SK-N-SH (cell line): ENCODE measurements at regions not wholly inside any gene's neighbourhood (a gene's known extent, or its start where the extent isn't known, plus 50 kb on each side); places are given as distances from the start of the nearest gene placed in this dataset.

Experiments used
- CTCF ChIA-PET: fragments of 300-600, 350-600 bp; formaldehyde crosslinking; extraction: SDS; loops from one replicate; lab custom pipeline; 2021; lab: Yijun Ruan, JAX
- POLR2A ChIA-PET: fragments of 350-600 bp; sonication (Branson Sonifier 250); formaldehyde crosslinking; extraction: SDS; loops from one replicate; lab custom pipeline; 2020; ENCODE audit warnings: antibody characterized with exemption, inconsistent platforms; lab: Yijun Ruan, JAX
- DNase-seq: peaks from one replicate; pipeline ENCODE4 v3.0.0; 2012
- H2AFZ ChIP-seq: fragments of 200-600 bp; sonication (generic); 2 replicates; pipeline ENCODE4 v1.8.1; 2016; ENCODE audit warnings: antibody characterized with exemption, mild to moderate bottlenecking, low read depth
- H3F3A ChIP-seq: fragments of 200-600 bp; sonication (generic); replicated peaks from 2 replicates; pipeline ENCODE3; 2016; ENCODE audit warnings: antibody characterized with exemption, mild to moderate bottlenecking; ENCODE audit not compliant: insufficient read depth
- H3K27ac ChIP-seq, 2 experiments: fragments of 200-500 bp in 1 of 2; fragments of 200-600 bp in 1 of 2; sonication (Bioruptor generic) in 1 of 2; sonication (generic), shearing (Covaris generic) in 1 of 2; 2 replicates each; pipeline versions ENCODE4 v1.5.1 to v1.6.1; 2014 to 2016; ENCODE audit warnings: low read depth in 2 of 2, inconsistent platforms in 1 of 2, low read length in 1 of 2, mild to moderate bottlenecking in 1 of 2, mixed read lengths in 1 of 2
- H3K27me3 ChIP-seq: fragments of 200-600 bp; sonication (generic), shearing (Covaris generic); 2 replicates; pipeline ENCODE4 v1.6.1; 2016; ENCODE audit warnings: mixed run types; ENCODE audit not compliant: insufficient read depth
- H3K36me3 ChIP-seq, 2 experiments: fragments of 200-500 bp in 1 of 2; fragments of 200-600 bp in 1 of 2; sonication (Bioruptor generic) in 1 of 2; sonication (generic) in 1 of 2; replicated peaks in 1 of 2; 2 replicates each; pipeline versions ENCODE3 to v1.5.1; 2014 to 2016; ENCODE audit warnings: low read length in 1 of 2, mild to moderate bottlenecking in 1 of 2; ENCODE audit not compliant: insufficient read depth in 2 of 2, control insufficient read depth in 1 of 2
- H3K4me1 ChIP-seq, 2 experiments: fragments of 200-500 bp in 1 of 2; fragments of 200-600 bp in 1 of 2; sonication (Bioruptor generic) in 1 of 2; sonication (generic), shearing (Covaris generic) in 1 of 2; 2 replicates each; pipeline versions ENCODE4 v1.5.1 to v1.6.1; 2014 to 2016; ENCODE audit warnings: low read depth in 1 of 2, low read length in 1 of 2, mixed run types in 1 of 2; ENCODE audit not compliant: insufficient read depth in 2 of 2, control insufficient read depth in 1 of 2
- H3K4me2 ChIP-seq: fragments of 200-600 bp; sonication (generic), shearing (Covaris generic); 2 replicates; pipeline ENCODE4 v1.6.1; 2017; ENCODE audit warnings: mixed run types
- H3K4me3 ChIP-seq, 2 experiments: fragments of 200-500 bp in 1 of 2; fragments of 200-600 bp in 1 of 2; sonication (Bioruptor generic) in 1 of 2; sonication (generic), shearing (Covaris generic) in 1 of 2; 2 replicates each; pipeline versions ENCODE4 v1.5.1 to v1.8.1; 2014 to 2016; ENCODE audit warnings: low read depth in 2 of 2, inconsistent platforms in 1 of 2, low read length in 1 of 2, mild to moderate bottlenecking in 1 of 2, mixed read lengths in 1 of 2, moderate library complexity in 1 of 2
- H3K79me2 ChIP-seq: fragments of 200-600 bp; sonication (generic); 2 replicates; pipeline ENCODE4 v1.8.1; 2017; ENCODE audit warnings: mild to moderate bottlenecking; ENCODE audit not compliant: insufficient read depth
- H3K9ac ChIP-seq: fragments of 200-600 bp; sonication (generic); 2 replicates; pipeline ENCODE4 v1.6.1; 2017; ENCODE audit warnings: mixed run types
- H3K9me2 ChIP-seq: fragments of 200-600 bp; sonication (generic); 2 replicates; pipeline ENCODE4 v1.6.1; 2017; ENCODE audit warnings: mixed run types
- H3K9me3 ChIP-seq: fragments of 200-600 bp; sonication (generic); 2 replicates; pipeline ENCODE4 v1.6.1; 2017; ENCODE audit warnings: mixed run types, mild to moderate bottlenecking, moderate library complexity
- H4K20me1 ChIP-seq: fragments of 200-600 bp; sonication (generic); 2 replicates; pipeline ENCODE4 v1.6.1; 2017; ENCODE audit warnings: mild to moderate bottlenecking, mixed run types; ENCODE audit not compliant: insufficient read depth
- ELF1 ChIP-seq: IDR thresholded peaks from 2 replicates; pipeline ENCODE4 v1.4.0; 2012
- EP300 ChIP-seq, 2 experiments: IDR thresholded peaks; 2 replicates each; pipeline versions ENCODE4 v1.4.0 to v1.6.1; 2012; ENCODE audit warnings: borderline replicate concordance in 1 of 2, low read depth in 1 of 2, low read length in 1 of 2
- EZH2phosphoT487 ChIP-seq: fragments of 200-600 bp; sonication (generic); IDR thresholded peaks from 2 replicates; pipeline ENCODE4 v1.6.1; 2017; ENCODE audit warnings: low read depth, mixed run types, mild to moderate bottlenecking, antibody characterized with exemption, moderate library complexity, borderline replicate concordance
- FOXJ3 ChIP-seq: sonication (generic); formaldehyde crosslinking; IDR thresholded peaks from 2 replicates; pipeline ENCODE4 v1.5.1; 2020; ENCODE audit warnings: mild to moderate bottlenecking, missing genetic modification reagents
- FOXM1 ChIP-seq: IDR thresholded peaks from 2 replicates; pipeline ENCODE4 v1.4.0; 2012; ENCODE audit warnings: low read depth, mild to moderate bottlenecking
- GABPA ChIP-seq: IDR thresholded peaks from 2 replicates; pipeline ENCODE4 v1.4.0; 2012; ENCODE audit warnings: low read depth, mild to moderate bottlenecking
- JUND ChIP-seq: IDR thresholded peaks from 2 replicates; pipeline ENCODE4 v1.4.0; 2012
- MXI1 ChIP-seq: IDR thresholded peaks from 2 replicates; pipeline ENCODE4 v1.6.1; 2012; ENCODE audit warnings: mild to moderate bottlenecking, low read depth, low read length, improper control_type of control experiment
- NRF1 ChIP-seq: IDR thresholded peaks from 2 replicates; pipeline ENCODE4 v1.6.1; 2012; ENCODE audit warnings: low read depth, mild to moderate bottlenecking, low read length
- PBX3 ChIP-seq: IDR thresholded peaks from 2 replicates; pipeline ENCODE4; 2012
- POLR2AphosphoS5 ChIP-seq: IDR thresholded peaks from 2 replicates; pipeline ENCODE4 v1.6.1; 2012; ENCODE audit warnings: low read depth, low read length
- RCOR1 ChIP-seq: fragments of 150-350 bp; IDR thresholded peaks from 2 replicates; pipeline ENCODE4 v1.6.1; 2017; ENCODE audit warnings: antibody characterized with exemption, low read length
- TEAD4 ChIP-seq: IDR thresholded peaks from 2 replicates; pipeline ENCODE4 v1.4.0; 2012; ENCODE audit warnings: mild to moderate bottlenecking, borderline replicate concordance; ENCODE audit not compliant: insufficient read depth
- YY1 ChIP-seq: IDR thresholded peaks from 2 replicates; pipeline ENCODE4 v1.4.0; 2012; ENCODE audit warnings: low read depth, mild to moderate bottlenecking
- WGBS: methylation state at CpG from one replicate; pipeline ENCODE4 v1.1.6; 2017; ENCODE audit warnings: low lambda C conversion rate; 5-methylcytosine and 5-hydroxymethylcytosine counted together
- TF ChIP-seq, protein P1 (sequence below): fragments of 150-350 bp; IDR thresholded peaks from 2 replicates; pipeline ENCODE4 v1.6.1; 2016; ENCODE audit warnings: mild to moderate bottlenecking, low read depth, low read length
- TF ChIP-seq, protein P2 (sequence below): fragments of 150-350 bp; IDR thresholded peaks from 2 replicates; pipeline ENCODE4 v1.6.1; 2017; ENCODE audit warnings: antibody characterized with exemption, low read length, low read depth, borderline replicate concordance
- TF ChIP-seq, protein P3 (sequence below): IDR thresholded peaks from 2 replicates; pipeline ENCODE4 v1.4.0; 2012; ENCODE audit warnings: low read depth
- TF ChIP-seq, protein P4 (sequence below): IDR thresholded peaks from 2 replicates; pipeline ENCODE4 v1.4.0; 2012; ENCODE audit warnings: low read depth, borderline replicate concordance

GRCh38 chr10:33109788-33110469 lies 151.9 kb upstream of the ITGB1 start (continued):
- TF ChIP-seq PBX3 (no peak), EP300 (IDR thresholded peaks at IDR 0.05; ENCODE audit: borderline replicate concordance in 1 of 2, low read depth in 1 of 2, low read length in 1 of 2) (no peak), MXI1 (no peak), GABPA (no peak), TEAD4 (no peak), FOXM1 (no peak)
- TF ChIP-seq, protein P1, sequence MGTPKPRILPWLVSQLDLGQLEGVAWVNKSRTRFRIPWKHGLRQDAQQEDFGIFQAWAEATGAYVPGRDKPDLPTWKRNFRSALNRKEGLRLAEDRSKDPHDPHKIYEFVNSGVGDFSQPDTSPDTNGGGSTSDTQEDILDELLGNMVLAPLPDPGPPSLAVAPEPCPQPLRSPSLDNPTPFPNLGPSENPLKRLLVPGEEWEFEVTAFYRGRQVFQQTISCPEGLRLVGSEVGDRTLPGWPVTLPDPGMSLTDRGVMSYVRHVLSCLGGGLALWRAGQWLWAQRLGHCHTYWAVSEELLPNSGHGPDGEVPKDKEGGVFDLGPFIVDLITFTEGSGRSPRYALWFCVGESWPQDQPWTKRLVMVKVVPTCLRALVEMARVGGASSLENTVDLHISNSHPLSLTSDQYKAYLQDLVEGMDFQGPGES, result no peak
- TF ChIP-seq, all 33 proteins: peak for 0

DNA sequence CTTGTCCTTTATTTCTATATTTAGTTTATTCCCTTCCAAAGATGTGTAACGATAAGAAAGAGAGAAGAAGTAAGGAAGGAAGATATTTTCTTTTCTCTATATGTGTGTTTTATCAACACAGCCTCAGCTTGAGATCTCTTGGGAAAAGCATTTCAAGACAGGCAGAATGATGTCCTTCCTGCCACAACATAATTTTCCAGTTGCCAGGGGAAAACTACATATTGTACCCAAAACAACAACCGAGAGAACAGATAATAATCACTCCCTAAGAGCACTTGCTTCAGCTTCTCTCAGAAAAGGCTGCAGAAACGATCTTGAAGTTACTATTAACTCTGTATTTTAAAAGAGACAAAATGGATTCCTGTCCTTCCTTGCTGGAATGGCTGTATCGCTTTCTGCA lies 151.4 kb upstream of the ITGB1 start:
- H3K9me3 ChIP-seq, result no peaks in the 10 kb centered on the region
- H3F3A ChIP-seq, result no peaks in the 10 kb centered on the region
- H3K4me2 ChIP-seq, result no peak overlapping the region
- H2AFZ ChIP-seq, result no peak overlapping the region
- no peak overlapping the region for H3K9ac ChIP-seq
- 82% methylated on average over 4 of the region's 4 CpGs for WGBS
- no peaks in the 10 kb centered on the region for H4K20me1 ChIP-seq
- H3K36me3 ChIP-seq, result no peaks in the 10 kb centered on the region
- no peak for DNase-seq
- H3K27me3 ChIP-seq, result no peaks in the 10 kb centered on the region
- no peak overlapping the region for H3K4me3 ChIP-seq
- no peak overlapping the region for H3K27ac ChIP-seq
- CTCF ChIA-PET, result no interaction called here
- no peaks in the 10 kb centered on the region for H3K79me2 ChIP-seq
- TF ChIP-seq EZH2phosphoT487 (no peak), FOXJ3 (no peak), EP300 (IDR thresholded peaks at IDR 0.05; ENCODE audit: borderline replicate concordance in 1 of 2, low read depth in 1 of 2, low read length in 1 of 2) (no peak), RCOR1 (no peak), JUND (no peak), YY1 (no peak), POLR2AphosphoS5 (no peak), FOXM1 (no peak), ELF1 (no peak), NRF1 (no peak), GABPA (no peak)
- TF ChIP-seq, protein P2, sequence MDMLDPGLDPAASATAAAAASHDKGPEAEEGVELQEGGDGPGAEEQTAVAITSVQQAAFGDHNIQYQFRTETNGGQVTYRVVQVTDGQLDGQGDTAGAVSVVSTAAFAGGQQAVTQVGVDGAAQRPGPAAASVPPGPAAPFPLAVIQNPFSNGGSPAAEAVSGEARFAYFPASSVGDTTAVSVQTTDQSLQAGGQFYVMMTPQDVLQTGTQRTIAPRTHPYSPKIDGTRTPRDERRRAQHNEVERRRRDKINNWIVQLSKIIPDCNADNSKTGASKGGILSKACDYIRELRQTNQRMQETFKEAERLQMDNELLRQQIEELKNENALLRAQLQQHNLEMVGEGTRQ, result no peak
- TF ChIP-seq, protein P1, result no peak
- TF ChIP-seq, protein P3, sequence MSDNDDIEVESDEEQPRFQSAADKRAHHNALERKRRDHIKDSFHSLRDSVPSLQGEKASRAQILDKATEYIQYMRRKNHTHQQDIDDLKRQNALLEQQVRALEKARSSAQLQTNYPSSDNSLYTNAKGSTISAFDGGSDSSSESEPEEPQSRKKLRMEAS, result no peak
- TF ChIP-seq, protein P4, sequence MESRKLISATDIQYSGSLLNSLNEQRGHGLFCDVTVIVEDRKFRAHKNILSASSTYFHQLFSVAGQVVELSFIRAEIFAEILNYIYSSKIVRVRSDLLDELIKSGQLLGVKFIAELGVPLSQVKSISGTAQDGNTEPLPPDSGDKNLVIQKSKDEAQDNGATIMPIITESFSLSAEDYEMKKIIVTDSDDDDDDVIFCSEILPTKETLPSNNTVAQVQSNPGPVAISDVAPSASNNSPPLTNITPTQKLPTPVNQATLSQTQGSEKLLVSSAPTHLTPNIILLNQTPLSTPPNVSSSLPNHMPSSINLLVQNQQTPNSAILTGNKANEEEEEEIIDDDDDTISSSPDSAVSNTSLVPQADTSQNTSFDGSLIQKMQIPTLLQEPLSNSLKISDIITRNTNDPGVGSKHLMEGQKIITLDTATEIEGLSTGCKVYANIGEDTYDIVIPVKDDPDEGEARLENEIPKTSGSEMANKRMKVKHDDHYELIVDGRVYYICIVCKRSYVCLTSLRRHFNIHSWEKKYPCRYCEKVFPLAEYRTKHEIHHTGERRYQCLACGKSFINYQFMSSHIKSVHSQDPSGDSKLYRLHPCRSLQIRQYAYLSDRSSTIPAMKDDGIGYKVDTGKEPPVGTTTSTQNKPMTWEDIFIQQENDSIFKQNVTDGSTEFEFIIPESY, result no peak
- peaks cover 0 to 10% of the 10 kb centered on the region in 2 experiments; a peak in 2 of 4 replicates for H3K4me1 ChIP-seq
- H3K9me2 ChIP-seq, result no peaks in the 10 kb centered on the region
- POLR2A ChIA-PET, result no interaction called here
